AG09309 (cell line): ENCODE measurements at regions not wholly inside any gene's neighbourhood (a gene's known extent, or its start where the extent isn't known, plus 50 kb on each side); places are given as distances from the start of the nearest gene placed in this dataset.

Experiments
- DNase-seq: peaks from one replicate; pipeline ENCODE4 v3.0.0-alpha.2; 2010; ENCODE audit warnings: low read depth
- H3K4me3 ChIP-seq: 2 replicates; pipeline ENCODE4 v1.5.1; 2011; ENCODE audit warnings: mild to moderate bottlenecking, low read depth, low read length, moderate library complexity; ENCODE audit not compliant: control insufficient read depth
- CTCF ChIP-seq: IDR thresholded peaks from 2 replicates; pipeline ENCODE4 v1.5.1; 2011; ENCODE audit warnings: mild to moderate bottlenecking, low read depth, low read length, inconsistent platforms; ENCODE audit not compliant: insufficient read depth, control insufficient read depth; ENCODE audit errors: missing control alignments

GRCh38 chrX:6909396-6909795 lies 238.1 kb upstream of the STS start:
- no peak for TF ChIP-seq CTCF
- DNase-seq, result no peak

GRCh38 chrX:6906608-6907007 lies 240.9 kb upstream of the STS start:
- no peak for TF ChIP-seq CTCF
- DNase-seq, result no peak
- no peak overlapping the region for H3K4me3 ChIP-seq

More at GRCh38 chrX:6909396-6909795, 238.1 kb upstream of the STS start:
- no peak overlapping the region for H3K4me3 ChIP-seq

GRCh38 chrX:6904156-6904555 lies 243.4 kb upstream of the STS start:
- no peak for DNase-seq
- TF ChIP-seq CTCF, result no peak
- no peak overlapping the region for H3K4me3 ChIP-seq

- DNase-seq, result no peak
- no peak for TF ChIP-seq CTCF
These were observed 249.1 kb upstream of the STS start for GRCh38 chrX:6898371-6898770.

GRCh38 chrX:6891404-6891803 lies 256.1 kb upstream of the STS start:
- H3K4me3 ChIP-seq, result no peak overlapping the region
- TF ChIP-seq CTCF, result no peak
- DNase-seq, result no peak

More at GRCh38 chrX:6898371-6898770, 249.1 kb upstream of the STS start:
- no peak overlapping the region for H3K4me3 ChIP-seq

GRCh38 chrX:6890544-6891261 lies 256.8 kb upstream of the STS start:
- no peak overlapping the region for H3K4me3 ChIP-seq
- no peak for DNase-seq
- no peak for TF ChIP-seq CTCF

GRCh38 chrX:6885909-6886308 lies 261.6 kb upstream of the STS start:
- DNase-seq, result no peak
- H3K4me3 ChIP-seq, result no peak overlapping the region
- TF ChIP-seq CTCF, result no peak
